CD4-positive, alpha-beta memory T cell (primary cell): ENCODE measurements at regions not wholly inside any gene's neighbourhood (a gene's known extent, or its start where the extent isn't known, plus 50 kb on each side); places are given as distances from the start of the nearest gene placed in this dataset.

Source experiments
- CTCF ChIA-PET: fragments of 350-600 bp; sonication (Branson Sonifier 250); formaldehyde crosslinking; loops from one replicate; lab custom pipeline; 2021; ENCODE audit warnings: inconsistent platforms; ENCODE audit not compliant: partially characterized antibody; lab: Charles Lee
- POLR2A ChIA-PET: fragments of 350-600 bp; sonication (Branson Sonifier 250); formaldehyde crosslinking; loops from one replicate; lab custom pipeline; 2021; ENCODE audit not compliant: partially characterized antibody; lab: Charles Lee
- DNase-seq, 5 donors: peaks; one replicate each; pipeline versions ENCODE4 v3.0.0 to v3.0.0-alpha.2; 2020 to 2022; ENCODE audit warnings: mixed read lengths in 1 of 5
- H3K27ac ChIP-seq: one replicate; pipeline ENCODE4 v1.7.0; 2013; ENCODE audit warnings: low read depth, low read length
- H3K27me3 ChIP-seq: 2 replicates; pipeline ENCODE4 v1.7.0; 2013; ENCODE audit warnings: mild to moderate bottlenecking, low read length, moderate library complexity; ENCODE audit not compliant: insufficient read depth
- H3K36me3 ChIP-seq: 2 replicates; pipeline ENCODE4 v1.7.0; 2013; ENCODE audit warnings: mild to moderate bottlenecking, low read length, moderate library complexity; ENCODE audit not compliant: insufficient read depth
- H3K4me1 ChIP-seq: 2 replicates; pipeline ENCODE4 v1.7.0; 2013; ENCODE audit warnings: mild to moderate bottlenecking, low read length, moderate library complexity; ENCODE audit not compliant: insufficient read depth
- H3K4me3 ChIP-seq, 2 donors: one replicate each; pipeline ENCODE4 v1.7.0; 2013; ENCODE audit warnings: low read length in 2 of 2, mild to moderate bottlenecking in 1 of 2
- H3K9me3 ChIP-seq, 2 donors: one replicate each; pipeline ENCODE4 v1.7.0; 2013; ENCODE audit warnings: low read length in 2 of 2, control low read depth in 1 of 2; ENCODE audit not compliant: control insufficient read depth in 1 of 2
- H3K27ac Mint-ChIP-seq, 7 donors: one replicate each; pipeline ENCODE4 v1.8.0; 2020 to 2021; ENCODE audit warnings: mixed read lengths in 7 of 7, mild to moderate bottlenecking in 6 of 7, inconsistent platforms in 3 of 7, moderate library complexity in 3 of 7
- H3K27me3 Mint-ChIP-seq, 2 donors: one replicate each; pipeline ENCODE4 v1.8.0; 2020 to 2021; ENCODE audit warnings: mixed read lengths in 2 of 2
- H3K36me3 Mint-ChIP-seq, 2 donors: one replicate each; pipeline ENCODE4 v1.8.0; 2020 to 2021; ENCODE audit warnings: mixed read lengths in 2 of 2, inconsistent platforms in 1 of 2, mild to moderate bottlenecking in 1 of 2
- H3K4me1 Mint-ChIP-seq, 4 donors: one replicate each; pipeline ENCODE4 v1.8.0; 2020 to 2021; ENCODE audit warnings: mixed read lengths in 4 of 4, mild to moderate bottlenecking in 1 of 4
- H3K4me3 Mint-ChIP-seq, 8 donors: one replicate each; pipeline ENCODE4 v1.8.0; 2020 to 2021; ENCODE audit warnings: mixed read lengths in 8 of 8, mild to moderate bottlenecking in 7 of 8, moderate library complexity in 6 of 8, inconsistent platforms in 3 of 8
- H3K9me3 Mint-ChIP-seq, 8 donors: one replicate each; pipeline ENCODE4 v1.8.0; 2020 to 2021; ENCODE audit warnings: mixed read lengths in 8 of 8, mild to moderate bottlenecking in 5 of 8, inconsistent platforms in 3 of 8, moderate library complexity in 1 of 8
- intact Hi-C: fragments of 100-400 bp; cut with micrococcal nuclease; formaldehyde crosslinking; loops from one replicate; pipeline ENCODE4 v1.15.1; 2023

GRCh38 chr5:152125661-152126205 lies 201.1 kb upstream of the GLRA1 start:
- H3K27me3 Mint-ChIP-seq, result peaks cover 1 to 2% of the 10 kb centered on the region in 2 donors
- H3K27ac ChIP-seq, result no peak overlapping the region
- no peak overlapping the region for H3K27ac Mint-ChIP-seq
- no peaks in the 10 kb centered on the region for H3K9me3 Mint-ChIP-seq
- H3K9me3 ChIP-seq, result no peaks in the 10 kb centered on the region
- intact Hi-C loops, result no loop called here
- H3K27me3 ChIP-seq, result no peaks in the 10 kb centered on the region
- no peaks in the 10 kb centered on the region for H3K36me3 ChIP-seq
- no peak for DNase-seq
- CTCF ChIA-PET, result interaction anchor here (0.5 to 2.0 kb wide), 3 partner anchors 17 to 295 kb away, joined by 3 to 5 read pairs (median 4); no protein-coding TSS in a partner anchor
- no peak overlapping the region for H3K4me3 Mint-ChIP-seq
- POLR2A ChIA-PET, result no interaction called here
- no peaks in the 10 kb centered on the region for H3K4me1 ChIP-seq
- H3K4me3 ChIP-seq, result no peak overlapping the region
- no peaks in the 10 kb centered on the region for H3K36me3 Mint-ChIP-seq
- no peaks in the 10 kb centered on the region for H3K4me1 Mint-ChIP-seq

- ChIA-PET POLR2A (no interaction called here), CTCF (interaction anchor here (1.2 kb wide), 1 partner anchor 18 kb away, joined by 3 read pairs; no protein-coding TSS in a partner anchor)
- DNase-seq, result no peak
- Histone ChIP-seq H3K9me3 (no peaks in the 10 kb centered on the region), H3K27me3 (no peaks in the 10 kb centered on the region), H3K36me3 (no peaks in the 10 kb centered on the region), H3K4me1 (no peaks in the 10 kb centered on the region), H3K27ac (no peak overlapping the region), H3K4me3 (no peak overlapping the region)
- Mint-ChIP-seq H3K4me3 (no peak overlapping the region), H3K27me3 (peaks cover 3% of the 10 kb centered on the region in 2 donors), H3K9me3 (no peaks in the 10 kb centered on the region), H3K36me3 (no peaks in the 10 kb centered on the region), H3K4me1 (no peaks in the 10 kb centered on the region), H3K27ac (no peak overlapping the region)
- intact Hi-C loops, result no loop called here
Observed at GRCh38 chr5:152124409-152125041, 199.9 kb upstream of the GLRA1 start.

- ChIA-PET POLR2A (no interaction called here), CTCF (interaction anchor here (1.5 kb wide), 1 partner anchor 24 kb away, joined by 4 read pairs; no protein-coding TSS in a partner anchor)
- no peak for DNase-seq
- H3K36me3 Mint-ChIP-seq, result no peaks in the 10 kb centered on the region
- no peak overlapping the region for H3K27ac Mint-ChIP-seq
- no peaks in the 10 kb centered on the region for H3K27me3 ChIP-seq
- H3K9me3 Mint-ChIP-seq, result peaks cover 0 to 6% (median under 1%) of the 10 kb centered on the region in 8 donors
- H3K27me3 Mint-ChIP-seq, result peaks cover 2 to 3% of the 10 kb centered on the region in 2 donors
- H3K36me3 ChIP-seq, result no peaks in the 10 kb centered on the region
- no peak overlapping the region for H3K4me3 ChIP-seq
- no peak overlapping the region for H3K27ac ChIP-seq
- no peaks in the 10 kb centered on the region for H3K4me1 ChIP-seq
- intact Hi-C loops, result no loop called here
- no peak overlapping the region for H3K4me3 Mint-ChIP-seq
- no peaks in the 10 kb centered on the region for H3K4me1 Mint-ChIP-seq
- no peaks in the 10 kb centered on the region for H3K9me3 ChIP-seq
Observed at GRCh38 chr5:152118676-152119470, 194.2 kb upstream of the GLRA1 start.

- H3K9me3 Mint-ChIP-seq, result peaks cover 0 to 6% (median under 1%) of the 10 kb centered on the region in 8 donors
- no peaks in the 10 kb centered on the region for H3K27me3 ChIP-seq
- no peaks in the 10 kb centered on the region for H3K36me3 ChIP-seq
- no peak overlapping the region for H3K4me3 ChIP-seq
- DNase-seq, result no peak
- POLR2A ChIA-PET, result no interaction called here
- H3K36me3 Mint-ChIP-seq, result no peaks in the 10 kb centered on the region
- no peak overlapping the region for H3K4me3 Mint-ChIP-seq
- H3K27ac ChIP-seq, result no peak overlapping the region
- H3K4me1 Mint-ChIP-seq, result peaks cover 5 to 10% (median 6%) of the 10 kb centered on the region in 4 donors
- no peak overlapping the region for H3K27ac Mint-ChIP-seq
- peaks cover 9% of the 10 kb centered on the region for H3K4me1 ChIP-seq
- no peaks in the 10 kb centered on the region for H3K9me3 ChIP-seq
- intact Hi-C loops, result no loop called here
- CTCF ChIA-PET, result no interaction called here
- peaks cover 2 to 3% of the 10 kb centered on the region in 2 donors for H3K27me3 Mint-ChIP-seq
Observed at GRCh38 chr5:152116934-152117333, 192.3 kb upstream of the GLRA1 start.

- Mint-ChIP-seq H3K36me3 (no peaks in the 10 kb centered on the region), H3K4me3 (peak overlapping the region in 3 of 8 donors; percentile 4 to 34 (median 11)), H3K4me1 (peaks cover 5 to 10% (median 6%) of the 10 kb centered on the region in 4 donors), H3K27ac (peak overlapping the region in 4 of 7 donors; percentile 25 to 63 (median 60)), H3K27me3 (peaks cover 0 to 2% of the 10 kb centered on the region in 2 donors), H3K9me3 (peaks cover 0 to 6% (median 1%) of the 10 kb centered on the region in 8 donors)
- no peaks in the 10 kb centered on the region for H3K27me3 ChIP-seq
- ChIA-PET CTCF (interaction anchor here (1.5 to 2.3 kb wide), 2 partner anchors 30 to 288 kb away, joined by 4 to 7 read pairs; no protein-coding TSS in a partner anchor), POLR2A (no interaction called here)
- no peak overlapping the region for H3K27ac ChIP-seq
- H3K9me3 ChIP-seq, result no peaks in the 10 kb centered on the region
- intact Hi-C loops, result loop anchor here (1.0 kb wide), 1 partner anchor 87 kb away; no protein-coding TSS in a partner anchor
- H3K4me3 ChIP-seq, result no peak overlapping the region
- peaks cover 9% of the 10 kb centered on the region for H3K4me1 ChIP-seq
- H3K36me3 ChIP-seq, result no peaks in the 10 kb centered on the region
- peak; percentile 51 to 78 (median 63) for DNase-seq
Observed at GRCh38 chr5:152113401-152113800, 188.8 kb upstream of the GLRA1 start.

GRCh38 chr5:152107220-152107619 lies 182.6 kb upstream of the GLRA1 start:
- no peak for DNase-seq
- H3K9me3 Mint-ChIP-seq, result peaks cover 0 to 15% (median 5%) of the 10 kb centered on the region in 8 donors
- Histone ChIP-seq H3K4me1 (no peaks in the 10 kb centered on the region), H3K27me3 (no peaks in the 10 kb centered on the region), H3K27ac (no peak overlapping the region), H3K9me3 (no peaks in the 10 kb centered on the region), H3K36me3 (no peaks in the 10 kb centered on the region), H3K4me3 (no peak overlapping the region)
- H3K27me3 Mint-ChIP-seq, result no peaks in the 10 kb centered on the region
- no peak overlapping the region for H3K27ac Mint-ChIP-seq
- ChIA-PET CTCF (no interaction called here), POLR2A (no interaction called here)
- H3K4me1 Mint-ChIP-seq, result peaks cover 0 to under 1% (median 0%) of the 10 kb centered on the region in 4 donors
- intact Hi-C loops, result no loop called here
- H3K4me3 Mint-ChIP-seq, result no peak overlapping the region
- H3K36me3 Mint-ChIP-seq, result no peaks in the 10 kb centered on the region

GRCh38 chr5:152106571-152106970 lies 181.9 kb upstream of the GLRA1 start:
- no peak overlapping the region for H3K27ac Mint-ChIP-seq
- Histone ChIP-seq H3K27me3 (no peaks in the 10 kb centered on the region), H3K36me3 (no peaks in the 10 kb centered on the region), H3K9me3 (no peaks in the 10 kb centered on the region), H3K4me3 (no peak overlapping the region), H3K27ac (no peak overlapping the region), H3K4me1 (no peaks in the 10 kb centered on the region)
- POLR2A ChIA-PET, result no interaction called here
- intact Hi-C loops, result no loop called here
- DNase-seq, result no peak
- H3K4me3 Mint-ChIP-seq, result no peak overlapping the region
- H3K27me3 Mint-ChIP-seq, result no peaks in the 10 kb centered on the region
- H3K4me1 Mint-ChIP-seq, result no peaks in the 10 kb centered on the region
- H3K36me3 Mint-ChIP-seq, result no peaks in the 10 kb centered on the region
- peaks cover 0 to 17% (median 5%) of the 10 kb centered on the region in 8 donors for H3K9me3 Mint-ChIP-seq
- CTCF ChIA-PET, result no interaction called here
